Neutrophil (primary cell): ENCODE measurements at regions not wholly inside any gene's neighbourhood (a gene's known extent, or its start where the extent isn't known, plus 50 kb on each side); places are given as distances from the start of the nearest gene placed in this dataset.

Experiments
- H3K27ac ChIP-seq: fragments of 200-600 bp; sonication (generic); 2 replicates; pipeline ENCODE4 v1.5.1; 2016; ENCODE audit warnings: mild to moderate bottlenecking, moderate library complexity
- H3K27me3 ChIP-seq: fragments of 200-600 bp; sonication (generic); 2 replicates; pipeline ENCODE4 v1.6.0; 2016; ENCODE audit warnings: mild to moderate bottlenecking
- H3K36me3 ChIP-seq: fragments of 200-600 bp; sonication (generic); 2 replicates; pipeline ENCODE4 v1.5.1; 2017
- H3K4me1 ChIP-seq, 2 experiments: fragments of 200-600 bp in 1 of 2; sonication (generic) in 1 of 2; 1 replicate in 1 of 2; 2 replicates in 1 of 2; pipeline versions ENCODE4 v1.5.1 to v1.6.1; 2013 to 2016; ENCODE audit warnings: low read depth in 1 of 2, low read length in 1 of 2, mild to moderate bottlenecking in 1 of 2, moderate library complexity in 1 of 2; ENCODE audit not compliant: control insufficient read depth in 1 of 2, insufficient read depth in 1 of 2
- H3K4me3 ChIP-seq, 2 experiments: fragments of 200-600 bp in 1 of 2; sonication (generic) in 1 of 2; 1 replicate in 1 of 2; 2 replicates in 1 of 2; pipeline ENCODE4 v1.5.1; 2013 to 2016; ENCODE audit warnings: low read depth in 1 of 2, low read length in 1 of 2, mild to moderate bottlenecking in 1 of 2, moderate library complexity in 1 of 2
- H3K9me3 ChIP-seq: fragments of 200-600 bp; sonication (generic); 2 replicates; pipeline ENCODE4 v1.5.1; 2016
- TF ChIP-seq, protein P1 (sequence below): fragments of 200-600 bp; sonication (generic); IDR thresholded peaks from 2 replicates; pipeline ENCODE4 v1.5.1; 2016; ENCODE audit warnings: antibody characterized with exemption

DNA sequence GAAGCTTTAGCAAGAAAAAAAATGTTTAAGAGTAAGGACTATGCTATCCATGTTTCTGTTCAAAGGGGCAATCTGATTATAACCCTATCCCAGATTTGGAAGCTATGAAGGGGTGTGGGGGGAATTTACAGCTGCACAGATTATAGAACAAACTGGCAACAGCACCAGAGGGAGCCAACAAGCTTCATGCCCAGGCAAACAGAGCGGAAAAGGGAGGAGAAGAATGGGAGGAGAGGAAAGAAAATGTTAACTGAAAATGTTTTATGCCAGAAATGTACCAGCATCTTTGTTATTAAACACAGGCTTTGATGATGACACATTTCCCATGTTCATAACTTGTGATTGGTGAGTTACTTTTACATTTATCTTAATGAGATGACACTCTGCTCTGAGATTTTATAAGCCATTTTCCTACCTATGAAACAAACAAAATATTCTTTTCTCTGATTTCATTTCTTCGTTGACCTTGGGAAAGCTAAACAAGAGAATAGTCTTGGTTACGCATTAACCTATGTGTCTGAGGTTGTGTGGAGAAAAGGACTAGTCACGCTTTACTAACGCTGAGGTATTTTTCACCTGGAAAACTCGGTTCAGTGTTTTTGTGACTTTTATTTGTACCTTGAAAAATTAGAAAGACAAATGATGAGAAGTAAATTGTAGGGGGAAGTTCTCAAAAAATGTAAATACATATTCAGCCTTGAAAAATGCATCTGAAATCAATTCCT, 235.8 kb upstream of the MIR17HG start:
- Histone ChIP-seq H3K36me3 (no peaks in the 10 kb centered on the region), H3K4me3 (no peak overlapping the region)

DNA sequence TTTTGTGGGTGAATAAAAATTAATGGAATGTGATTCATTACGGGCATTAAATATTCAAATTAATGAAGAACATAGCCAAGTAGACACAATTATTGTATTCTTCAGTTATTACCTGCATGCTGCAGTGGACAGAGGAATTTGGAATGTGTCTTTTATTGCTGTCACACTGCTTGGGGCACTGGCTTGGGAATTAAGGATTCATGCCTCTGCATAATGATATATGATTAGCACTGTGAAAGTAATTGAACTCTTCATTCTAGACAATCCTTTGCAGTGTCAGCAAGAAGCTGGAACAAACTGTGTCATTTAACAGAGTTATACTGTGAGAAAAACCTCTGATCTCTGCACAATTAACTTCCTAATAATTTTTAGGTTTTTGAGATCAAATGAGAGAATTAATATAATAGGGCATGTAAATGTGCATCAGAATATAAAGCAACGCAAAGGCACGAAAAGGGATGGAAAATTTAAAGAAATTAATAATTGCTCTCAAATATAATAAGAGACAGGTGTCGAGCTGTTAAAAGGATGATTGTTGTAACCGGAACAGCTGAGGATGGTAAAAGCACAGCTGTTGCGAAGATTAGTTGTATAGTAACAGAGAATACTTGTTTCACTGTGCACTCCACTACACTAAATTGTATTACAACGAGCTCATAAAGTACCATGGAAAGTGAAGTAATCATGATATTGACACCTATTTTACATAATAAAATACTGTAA, 235.1 kb upstream of the MIR17HG start:
- H3K4me3 ChIP-seq: no peak overlapping the region
- TF ChIP-seq, protein P1, sequence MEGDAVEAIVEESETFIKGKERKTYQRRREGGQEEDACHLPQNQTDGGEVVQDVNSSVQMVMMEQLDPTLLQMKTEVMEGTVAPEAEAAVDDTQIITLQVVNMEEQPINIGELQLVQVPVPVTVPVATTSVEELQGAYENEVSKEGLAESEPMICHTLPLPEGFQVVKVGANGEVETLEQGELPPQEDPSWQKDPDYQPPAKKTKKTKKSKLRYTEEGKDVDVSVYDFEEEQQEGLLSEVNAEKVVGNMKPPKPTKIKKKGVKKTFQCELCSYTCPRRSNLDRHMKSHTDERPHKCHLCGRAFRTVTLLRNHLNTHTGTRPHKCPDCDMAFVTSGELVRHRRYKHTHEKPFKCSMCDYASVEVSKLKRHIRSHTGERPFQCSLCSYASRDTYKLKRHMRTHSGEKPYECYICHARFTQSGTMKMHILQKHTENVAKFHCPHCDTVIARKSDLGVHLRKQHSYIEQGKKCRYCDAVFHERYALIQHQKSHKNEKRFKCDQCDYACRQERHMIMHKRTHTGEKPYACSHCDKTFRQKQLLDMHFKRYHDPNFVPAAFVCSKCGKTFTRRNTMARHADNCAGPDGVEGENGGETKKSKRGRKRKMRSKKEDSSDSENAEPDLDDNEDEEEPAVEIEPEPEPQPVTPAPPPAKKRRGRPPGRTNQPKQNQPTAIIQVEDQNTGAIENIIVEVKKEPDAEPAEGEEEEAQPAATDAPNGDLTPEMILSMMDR: no peak
- no peaks in the 10 kb centered on the region for H3K36me3 ChIP-seq
- H3K9me3 ChIP-seq: no peaks in the 10 kb centered on the region
- peaks cover 0 to 4% of the 10 kb centered on the region in 2 experiments for H3K4me1 ChIP-seq
- no peaks in the 10 kb centered on the region for H3K27me3 ChIP-seq
- no peak overlapping the region for H3K27ac ChIP-seq

More for the DNA sequence above, 235.8 kb upstream of the MIR17HG start:
- no peak overlapping the region for H3K27ac ChIP-seq
- H3K27me3 ChIP-seq: no peaks in the 10 kb centered on the region
- TF ChIP-seq, protein P1: no peak
- H3K9me3 ChIP-seq: no peaks in the 10 kb centered on the region
- H3K4me1 ChIP-seq: peaks cover 0 to 4% of the 10 kb centered on the region in 2 experiments

DNA sequence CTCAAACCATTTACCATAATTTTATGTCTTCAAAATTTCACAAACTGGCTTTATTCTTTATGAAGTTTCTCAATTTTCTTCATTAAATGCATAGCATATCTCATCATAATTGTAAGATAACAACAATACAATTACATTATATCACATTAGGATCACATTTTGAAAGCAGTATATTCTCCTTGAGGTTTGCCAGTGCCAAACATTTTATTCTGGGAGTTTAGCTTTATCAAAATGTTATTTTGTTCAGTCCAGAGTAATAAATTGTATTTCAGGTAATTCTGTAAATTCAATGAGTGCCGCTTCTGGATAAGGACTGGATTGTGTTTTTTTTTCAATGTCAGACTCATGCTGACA, 234.6 kb upstream of the MIR17HG start:
- Histone ChIP-seq H3K4me1 (peaks cover 0 to 4% of the 10 kb centered on the region in 2 experiments), H3K27me3 (no peaks in the 10 kb centered on the region), H3K9me3 (no peaks in the 10 kb centered on the region), H3K27ac (no peak overlapping the region), H3K36me3 (no peaks in the 10 kb centered on the region), H3K4me3 (no peak overlapping the region)
- TF ChIP-seq, protein P1: no peak

DNA sequence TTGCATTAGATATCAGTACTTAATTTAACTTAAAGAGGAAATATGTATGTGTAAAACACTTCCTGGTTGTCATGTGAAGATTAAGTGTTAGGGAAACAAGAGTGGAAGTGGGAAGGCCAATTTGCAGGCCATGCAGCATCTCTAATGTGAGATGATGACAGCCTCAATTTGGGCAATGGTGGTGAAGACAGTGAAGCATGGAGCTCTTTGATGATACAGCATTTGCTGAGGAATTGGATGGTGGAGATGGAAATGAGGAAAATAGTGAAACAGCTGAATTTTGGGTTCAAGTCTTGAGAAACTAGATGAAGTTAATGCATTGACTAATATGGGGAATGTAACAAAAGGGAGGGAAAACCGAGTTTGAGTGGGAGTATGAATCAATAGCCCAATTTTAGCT, 231.7 kb upstream of the MIR17HG start:
- no peaks in the 10 kb centered on the region for H3K9me3 ChIP-seq
- no peaks in the 10 kb centered on the region for H3K27me3 ChIP-seq
- no peak overlapping the region for H3K27ac ChIP-seq
- TF ChIP-seq, protein P1: no peak
- H3K36me3 ChIP-seq: no peaks in the 10 kb centered on the region
- no peak overlapping the region for H3K4me3 ChIP-seq
- peaks cover 0 to 4% of the 10 kb centered on the region in 2 experiments for H3K4me1 ChIP-seq

DNA sequence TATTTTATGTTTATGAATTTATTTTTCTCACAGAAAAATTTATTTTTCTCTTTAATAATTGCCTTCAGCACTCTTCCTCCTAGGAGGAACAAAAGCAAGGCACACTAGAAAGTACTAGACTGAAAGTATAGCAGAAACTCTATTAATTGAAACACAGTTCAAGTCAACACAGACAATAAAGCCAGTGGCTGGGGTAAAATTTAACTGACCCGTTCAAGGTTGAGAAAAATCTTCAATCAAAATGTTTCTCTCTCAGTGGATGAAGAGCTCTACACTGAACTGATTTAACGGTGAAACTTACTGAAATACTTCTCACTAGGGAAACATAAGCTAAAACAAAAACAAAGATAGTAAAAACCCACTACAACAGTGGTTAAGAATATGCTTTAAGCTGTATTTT, 230.1 kb upstream of the MIR17HG start:
- TF ChIP-seq, protein P1: no peak
- Histone ChIP-seq H3K9me3 (no peaks in the 10 kb centered on the region), H3K36me3 (no peaks in the 10 kb centered on the region)

More for the DNA sequence above, 230.1 kb upstream of the MIR17HG start:
- Histone ChIP-seq H3K4me1 (peaks cover 0 to 4% of the 10 kb centered on the region in 2 experiments), H3K27ac (no peak overlapping the region), H3K27me3 (no peaks in the 10 kb centered on the region), H3K4me3 (no peak overlapping the region)
